GM12873 (cell line): ENCODE measurements at regions not wholly inside any gene's neighbourhood (a gene's known extent, or its start where the extent isn't known, plus 50 kb on each side); places are given as distances from the start of the nearest gene placed in this dataset.

ENCODE experiments used
- TF ChIP-seq, protein P1 (sequence below): IDR thresholded peaks from 2 replicates; pipeline ENCODE4 v1.5.1; 2012; ENCODE audit warnings: low read depth, mild to moderate bottlenecking, moderate library complexity, low read length, control low read depth; ENCODE audit not compliant: insufficient read depth; ENCODE audit errors: missing control alignments

DNA sequence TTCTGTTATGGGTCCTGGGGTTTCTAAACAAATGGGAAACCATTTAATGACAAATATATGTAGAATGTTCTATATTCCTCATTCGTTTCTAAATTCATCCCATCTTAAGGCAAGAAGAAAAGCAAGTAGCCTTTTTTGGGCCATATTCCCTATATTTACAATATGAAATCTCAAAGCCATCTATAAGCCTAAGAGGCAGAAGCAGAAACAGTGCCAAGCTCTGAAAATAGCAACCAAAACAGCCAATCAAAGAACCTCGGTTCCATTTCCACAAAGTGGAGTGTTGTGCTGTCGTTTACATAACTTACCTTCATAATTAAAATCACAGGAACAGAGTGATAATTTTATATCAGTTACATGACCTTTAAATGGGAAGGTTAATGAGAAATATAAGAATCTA, 330.6 kb upstream of the GATB start:
- TF ChIP-seq, protein P1, sequence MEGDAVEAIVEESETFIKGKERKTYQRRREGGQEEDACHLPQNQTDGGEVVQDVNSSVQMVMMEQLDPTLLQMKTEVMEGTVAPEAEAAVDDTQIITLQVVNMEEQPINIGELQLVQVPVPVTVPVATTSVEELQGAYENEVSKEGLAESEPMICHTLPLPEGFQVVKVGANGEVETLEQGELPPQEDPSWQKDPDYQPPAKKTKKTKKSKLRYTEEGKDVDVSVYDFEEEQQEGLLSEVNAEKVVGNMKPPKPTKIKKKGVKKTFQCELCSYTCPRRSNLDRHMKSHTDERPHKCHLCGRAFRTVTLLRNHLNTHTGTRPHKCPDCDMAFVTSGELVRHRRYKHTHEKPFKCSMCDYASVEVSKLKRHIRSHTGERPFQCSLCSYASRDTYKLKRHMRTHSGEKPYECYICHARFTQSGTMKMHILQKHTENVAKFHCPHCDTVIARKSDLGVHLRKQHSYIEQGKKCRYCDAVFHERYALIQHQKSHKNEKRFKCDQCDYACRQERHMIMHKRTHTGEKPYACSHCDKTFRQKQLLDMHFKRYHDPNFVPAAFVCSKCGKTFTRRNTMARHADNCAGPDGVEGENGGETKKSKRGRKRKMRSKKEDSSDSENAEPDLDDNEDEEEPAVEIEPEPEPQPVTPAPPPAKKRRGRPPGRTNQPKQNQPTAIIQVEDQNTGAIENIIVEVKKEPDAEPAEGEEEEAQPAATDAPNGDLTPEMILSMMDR = no peak

DNA sequence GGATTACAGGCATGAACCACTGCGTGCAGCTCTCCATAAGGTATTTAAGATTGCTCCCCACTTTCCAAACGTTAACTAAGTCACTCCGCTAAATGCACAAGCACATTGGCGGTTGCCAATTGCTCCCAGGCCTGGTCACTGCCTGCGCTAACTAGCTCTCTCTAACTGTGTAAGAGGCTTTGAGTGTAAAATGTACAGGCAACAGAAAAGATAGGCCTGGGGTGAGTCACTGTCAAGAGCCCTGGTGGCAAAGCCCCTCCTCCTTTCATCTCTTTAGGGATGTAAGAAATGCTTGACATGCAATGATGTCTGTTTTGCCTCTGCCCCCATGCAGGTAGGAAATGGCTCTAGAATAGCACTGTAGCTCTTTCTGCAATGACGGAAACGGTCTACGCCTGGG, 329.7 kb upstream of the GATB start:
- TF ChIP-seq, protein P1 = no peak

DNA sequence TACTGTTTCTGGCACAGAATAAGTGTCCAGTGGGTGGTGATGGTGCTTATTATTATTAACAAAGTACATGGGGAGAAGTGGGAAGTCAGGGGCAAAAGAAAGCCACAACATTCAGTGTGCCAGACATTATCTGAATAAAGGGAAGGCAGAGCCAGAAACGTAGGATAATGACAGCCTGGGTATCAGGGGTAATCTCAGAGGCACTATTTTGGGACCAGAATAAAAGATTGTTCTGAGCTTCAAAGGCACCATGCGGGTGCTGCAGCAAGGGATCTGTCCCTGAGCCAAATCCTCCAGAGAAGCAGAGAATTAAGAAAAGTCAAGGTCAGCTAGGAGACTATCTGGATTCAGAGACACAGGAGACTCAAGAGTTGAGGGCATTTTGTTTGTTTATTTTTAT, 328.8 kb upstream of the GATB start:
- TF ChIP-seq, protein P1 = no peak

DNA sequence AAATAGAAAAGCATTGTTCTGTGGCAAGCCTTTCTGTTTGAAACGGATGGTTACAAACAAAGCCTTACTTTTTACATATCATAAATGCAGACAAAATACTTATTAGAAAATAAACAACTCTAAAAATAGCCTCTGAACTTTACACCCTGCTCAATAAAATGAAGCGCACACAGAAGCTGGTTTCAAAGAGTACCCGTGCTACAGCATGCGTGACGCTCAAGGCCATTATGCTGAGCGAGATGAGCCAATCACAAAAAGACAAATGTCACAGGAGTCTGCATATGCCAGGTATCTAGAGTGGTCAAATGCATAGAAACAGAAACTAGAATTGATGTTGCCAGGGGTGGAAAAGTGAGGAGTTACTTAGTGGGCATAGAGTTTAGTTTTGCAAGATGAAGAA, 326.5 kb upstream of the GATB start:
- TF ChIP-seq, protein P1 = no peak

DNA sequence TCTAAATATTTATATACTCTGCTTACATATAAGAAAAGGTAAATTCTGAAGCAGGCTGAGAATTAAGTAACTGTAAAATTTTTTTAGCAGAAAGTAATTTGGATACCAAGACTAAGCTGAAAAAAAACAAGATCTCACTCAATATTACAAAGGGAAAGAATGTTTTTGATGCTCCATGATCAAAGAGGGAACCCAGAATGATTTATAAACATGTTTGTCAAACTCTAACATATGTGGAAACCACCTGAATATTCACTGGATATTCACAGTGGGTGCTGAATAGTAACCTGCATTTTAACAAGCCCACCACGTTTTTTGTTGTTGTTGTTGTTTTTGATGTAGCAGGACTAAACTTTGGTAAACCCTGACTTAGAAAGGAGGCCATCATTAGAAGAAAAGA, 324.9 kb upstream of the GATB start:
- TF ChIP-seq, protein P1 = no peak

DNA sequence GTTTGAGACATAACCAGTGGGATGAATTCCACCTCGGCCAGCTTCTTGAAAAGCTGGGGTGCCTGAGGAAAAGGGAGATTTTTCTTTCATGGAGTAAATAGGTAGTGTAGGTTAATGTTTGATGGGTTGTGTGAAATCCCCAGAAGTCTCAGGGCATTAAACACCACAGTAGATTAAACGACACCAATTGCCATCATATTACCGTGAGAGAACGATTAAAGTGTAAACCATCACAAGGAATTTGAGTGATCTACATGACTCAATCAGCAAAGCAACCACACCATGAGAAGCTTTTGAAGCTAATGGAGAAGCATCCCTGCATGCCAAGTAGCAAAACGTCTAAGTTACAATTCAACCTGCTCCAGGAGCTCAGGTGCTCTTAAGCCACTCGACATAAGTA, 322.5 kb upstream of the GATB start:
- TF ChIP-seq, protein P1 = no peak

DNA sequence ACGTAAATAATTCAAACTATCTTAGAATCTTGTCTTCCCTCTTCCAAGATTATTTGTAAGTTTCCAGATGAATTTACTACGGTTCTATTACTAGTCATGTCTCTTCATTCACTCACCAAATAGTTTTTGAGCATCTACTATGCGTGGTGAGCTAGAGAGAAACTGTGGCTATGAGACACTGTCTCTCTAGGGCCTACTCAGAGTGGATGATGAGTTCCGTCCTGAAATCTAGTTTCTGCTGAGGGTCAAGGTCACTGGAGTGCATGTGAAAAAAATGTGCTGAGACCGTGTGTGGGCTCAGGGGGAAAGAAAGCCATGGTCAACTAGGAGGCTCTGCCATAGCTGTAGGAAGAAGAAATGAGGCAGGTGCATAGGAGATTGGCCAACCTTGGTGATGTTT, 320.2 kb upstream of the GATB start:
- TF ChIP-seq, protein P1 = no peak
